ENCODE measurements at regions not wholly inside any gene's neighbourhood (a gene's known extent, or its start where the extent isn't known, plus 50 kb on each side); places are given as distances from the start of the nearest gene placed in this dataset.

DNA sequence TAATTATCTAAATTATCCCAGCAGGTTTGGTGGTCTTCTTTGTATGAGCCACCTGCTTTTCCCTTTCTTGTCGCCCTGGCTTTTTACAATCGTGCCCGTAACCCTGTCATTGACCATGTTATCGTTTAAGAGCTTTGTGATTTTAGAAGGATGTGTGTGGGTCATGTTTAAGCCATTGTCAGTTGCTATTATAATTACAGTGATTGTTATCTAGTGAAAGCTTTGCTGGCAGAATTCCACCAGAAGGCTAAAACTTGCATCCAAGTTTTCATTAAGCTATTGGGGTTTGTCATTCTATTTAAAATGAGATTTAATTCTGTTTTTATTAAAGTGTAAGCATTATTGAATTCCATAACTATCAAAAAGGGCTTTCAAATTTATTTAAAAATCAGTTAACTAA lies 354.2 kb upstream of the TMEM229A start:
- DNase-seq, result no peak
- Histone ChIP-seq H3K27me3 (no peaks in the 10 kb centered on the region), H3K9me3 (no peaks in the 10 kb centered on the region), H3K4me3 (no peak overlapping the region), H3K4me1 (no peaks in the 10 kb centered on the region), H3K27ac (no peak overlapping the region), H3K36me3 (no peaks in the 10 kb centered on the region)
- intact Hi-C loops (cut with DNase I), result no loop called here
- no peak for ATAC-seq
- no peak for FAIRE-seq
- TF ChIP-seq, protein P1, sequence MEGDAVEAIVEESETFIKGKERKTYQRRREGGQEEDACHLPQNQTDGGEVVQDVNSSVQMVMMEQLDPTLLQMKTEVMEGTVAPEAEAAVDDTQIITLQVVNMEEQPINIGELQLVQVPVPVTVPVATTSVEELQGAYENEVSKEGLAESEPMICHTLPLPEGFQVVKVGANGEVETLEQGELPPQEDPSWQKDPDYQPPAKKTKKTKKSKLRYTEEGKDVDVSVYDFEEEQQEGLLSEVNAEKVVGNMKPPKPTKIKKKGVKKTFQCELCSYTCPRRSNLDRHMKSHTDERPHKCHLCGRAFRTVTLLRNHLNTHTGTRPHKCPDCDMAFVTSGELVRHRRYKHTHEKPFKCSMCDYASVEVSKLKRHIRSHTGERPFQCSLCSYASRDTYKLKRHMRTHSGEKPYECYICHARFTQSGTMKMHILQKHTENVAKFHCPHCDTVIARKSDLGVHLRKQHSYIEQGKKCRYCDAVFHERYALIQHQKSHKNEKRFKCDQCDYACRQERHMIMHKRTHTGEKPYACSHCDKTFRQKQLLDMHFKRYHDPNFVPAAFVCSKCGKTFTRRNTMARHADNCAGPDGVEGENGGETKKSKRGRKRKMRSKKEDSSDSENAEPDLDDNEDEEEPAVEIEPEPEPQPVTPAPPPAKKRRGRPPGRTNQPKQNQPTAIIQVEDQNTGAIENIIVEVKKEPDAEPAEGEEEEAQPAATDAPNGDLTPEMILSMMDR (IDR thresholded peaks at IDR 0.05), result no peak
- WGBS, 2 donors, result 84 to 86% methylated on average over 4 of the region's 4 CpGs

DNA sequence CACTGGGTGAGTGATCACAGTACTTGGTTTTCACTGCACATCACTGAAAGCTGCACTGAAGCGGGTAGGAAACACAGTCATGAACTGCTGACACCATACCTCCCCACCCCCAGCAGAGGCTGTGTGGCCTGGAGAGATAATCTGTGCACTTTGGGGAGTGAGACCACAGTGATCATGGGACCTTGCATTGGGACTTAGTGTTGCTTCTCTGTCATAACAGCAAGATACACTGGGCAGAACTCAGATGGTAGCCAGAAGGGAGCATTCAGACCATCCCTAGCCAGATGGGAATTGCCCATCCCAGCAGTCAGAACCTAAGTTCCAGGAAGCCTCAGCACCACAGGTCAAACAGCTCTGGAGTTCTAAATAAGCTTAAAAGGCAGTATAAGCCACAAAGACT lies 346.4 kb upstream of the TMEM229A start:
- intact Hi-C loops (cut with DNase I), result no loop called here
- TF ChIP-seq, protein P1 (IDR thresholded peaks at IDR 0.05), result no peak
- Histone ChIP-seq H3K4me3 (no peak overlapping the region), H3K4me1 (no peaks in the 10 kb centered on the region), H3K36me3 (no peaks in the 10 kb centered on the region), H3K27ac (no peak overlapping the region), H3K9me3 (no peaks in the 10 kb centered on the region), H3K27me3 (no peaks in the 10 kb centered on the region)
- DNase-seq, result no peak
- FAIRE-seq, result no peak
- ATAC-seq, result no peak
- WGBS, 2 donors, result 75 to 89% methylated on average over 1 of the region's 1 CpG

DNA sequence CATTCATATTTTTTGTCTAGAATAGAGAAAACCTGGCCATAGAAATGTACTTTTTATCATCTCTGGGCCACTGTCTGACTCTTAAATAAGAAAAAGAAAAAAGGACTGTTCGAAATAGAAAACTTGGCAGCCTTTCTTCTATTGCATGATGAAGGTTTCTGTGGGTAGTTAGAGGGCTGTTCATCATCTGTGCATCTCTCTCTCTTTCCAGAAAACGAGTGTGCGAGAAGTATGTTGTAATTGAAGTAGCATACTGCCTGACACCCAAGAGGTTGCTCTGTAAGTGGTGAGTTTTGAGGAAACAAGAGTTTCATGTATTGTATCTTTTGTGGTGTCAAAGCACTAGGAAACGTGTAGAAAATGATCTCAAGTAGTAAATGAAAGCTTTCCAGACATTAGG lies 343.2 kb upstream of the TMEM229A start:
- Histone ChIP-seq H3K36me3 (no peaks in the 10 kb centered on the region), H3K27me3 (no peaks in the 10 kb centered on the region), H3K9me3 (no peaks in the 10 kb centered on the region), H3K4me1 (no peaks in the 10 kb centered on the region), H3K4me3 (no peak overlapping the region), H3K27ac (no peak overlapping the region)
- DNase-seq (no peak), FAIRE-seq (no peak), ATAC-seq (no peak)
- TF ChIP-seq, protein P1 (IDR thresholded peaks at IDR 0.05), result no peak
- intact Hi-C loops (cut with DNase I), result no loop called here
- WGBS, 2 donors, result 45 to 64% methylated on average over 4 of the region's 4 CpGs

DNA sequence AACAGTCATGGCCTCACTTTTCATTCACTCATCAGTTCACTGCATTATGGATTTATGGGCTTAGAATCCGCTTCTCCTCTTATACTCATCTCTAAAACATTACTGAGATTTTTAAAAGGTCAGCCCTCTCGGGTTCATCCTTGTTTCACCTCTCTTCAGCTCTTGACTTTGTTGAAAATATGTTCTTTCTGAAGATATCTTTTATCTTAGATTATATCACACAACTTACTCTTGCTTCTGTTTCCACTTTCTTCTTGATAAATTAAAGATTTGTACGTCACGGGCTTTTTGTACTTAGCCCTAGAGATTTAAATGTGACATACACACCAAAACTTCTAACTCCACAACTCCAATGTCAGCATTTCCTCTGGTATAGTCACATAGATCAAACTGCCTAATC lies 342.5 kb upstream of the TMEM229A start:
- TF ChIP-seq, protein P1 (IDR thresholded peaks at IDR 0.05), result no peak
- no peak for ATAC-seq

GRCh38 chr7:124369310-124369709 lies 336.4 kb upstream of the TMEM229A start:
- Histone ChIP-seq H3K4me1 (no peaks in the 10 kb centered on the region), H3K27me3 (no peaks in the 10 kb centered on the region), H3K36me3 (no peaks in the 10 kb centered on the region), H3K4me3 (no peak overlapping the region), H3K9me3 (no peaks in the 10 kb centered on the region), H3K27ac (no peak overlapping the region)
- intact Hi-C loops (cut with DNase I), result no loop called here
- TF ChIP-seq, protein P1 (IDR thresholded peaks at IDR 0.05), result no peak
- no peak for DNase-seq
- no peak for ATAC-seq
- no peak for FAIRE-seq
- 93 to 96% methylated on average over 1 of the region's 1 CpG for WGBS, 2 donors

More for the DNA sequence above, 342.5 kb upstream of the TMEM229A start:
- DNase-seq (no peak), FAIRE-seq (no peak)
- no peaks in the 10 kb centered on the region for H3K9me3 ChIP-seq
- WGBS, 2 donors, result 65 to 81% methylated on average over 4 of the region's 4 CpGs
- no peak overlapping the region for H3K27ac ChIP-seq
- no peak overlapping the region for H3K4me3 ChIP-seq
- no peaks in the 10 kb centered on the region for H3K27me3 ChIP-seq
- intact Hi-C loops (cut with DNase I), result no loop called here
- no peaks in the 10 kb centered on the region for H3K4me1 ChIP-seq
- H3K36me3 ChIP-seq, result no peaks in the 10 kb centered on the region

Measured in pancreas (tissue), 10 donors.